IPS DF 4.7 (cell line): ENCODE measurements at regions not wholly inside any gene's neighbourhood (a gene's known extent, or its start where the extent isn't known, plus 50 kb on each side); places are given as distances from the start of the nearest gene placed in this dataset.
"Not testable (repeated sequence)": the region's sequence is repeated elsewhere in the genome, so short reads cannot be mapped to it uniquely, and the experiment has no call there.

Source experiments
- DNase-seq: peaks from one replicate; pipeline ENCODE4 v3.0.0-alpha.2; 2013; ENCODE audit warnings: low spot score; ENCODE audit errors: extremely low read depth

- no peak for DNase-seq
Measured at GRCh38 chr7:69246758-69247157, 351.5 kb upstream of the AUTS2 start.

DNA sequence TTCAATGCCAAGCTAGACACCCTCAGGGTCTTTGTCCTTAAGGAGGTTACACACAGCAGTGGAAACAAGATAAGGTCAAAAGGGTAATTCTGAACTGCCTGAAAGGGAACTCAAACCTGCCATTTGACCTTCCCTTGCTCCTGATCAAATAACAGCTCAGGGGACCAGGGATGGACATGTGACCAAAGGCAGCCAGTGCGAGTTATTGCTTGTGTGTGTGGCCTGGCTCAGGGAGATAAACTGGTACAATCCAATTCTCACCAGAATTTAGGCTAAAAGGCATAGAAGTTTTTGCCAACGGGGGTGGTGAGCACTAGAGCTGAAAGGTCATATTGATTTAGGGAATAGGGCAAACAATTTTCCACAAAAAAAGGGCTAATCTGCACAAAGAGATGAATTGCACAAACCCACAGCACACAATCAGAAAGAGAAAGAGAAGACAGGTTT, 349.9 kb upstream of the AUTS2 start:
- DNase-seq, result not testable (repeated sequence)

- DNase-seq, result no peak
Measured at GRCh38 chr7:69250958-69251357, 347.3 kb upstream of the AUTS2 start.

DNA sequence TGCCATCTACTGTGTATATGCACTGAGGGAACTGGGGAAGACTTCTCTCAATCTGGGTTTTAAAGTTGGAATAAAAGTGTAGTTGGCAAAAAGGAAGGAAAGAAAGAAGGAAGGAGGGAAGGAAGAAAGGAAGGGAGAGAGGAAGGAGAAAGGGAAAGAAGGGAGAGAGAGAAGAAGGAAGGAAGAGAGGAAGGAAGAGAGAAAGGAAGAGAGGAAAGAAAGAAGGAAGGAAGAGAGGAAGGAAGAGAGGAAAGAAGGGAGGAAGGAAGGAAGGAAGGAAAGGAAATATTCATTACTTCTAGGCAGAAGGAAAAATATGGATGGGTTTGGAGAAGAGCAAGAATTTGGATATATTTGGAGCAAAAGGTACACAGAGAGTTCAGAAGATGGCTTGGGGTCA, 343.6 kb upstream of the AUTS2 start:
- DNase-seq, result no peak

DNA sequence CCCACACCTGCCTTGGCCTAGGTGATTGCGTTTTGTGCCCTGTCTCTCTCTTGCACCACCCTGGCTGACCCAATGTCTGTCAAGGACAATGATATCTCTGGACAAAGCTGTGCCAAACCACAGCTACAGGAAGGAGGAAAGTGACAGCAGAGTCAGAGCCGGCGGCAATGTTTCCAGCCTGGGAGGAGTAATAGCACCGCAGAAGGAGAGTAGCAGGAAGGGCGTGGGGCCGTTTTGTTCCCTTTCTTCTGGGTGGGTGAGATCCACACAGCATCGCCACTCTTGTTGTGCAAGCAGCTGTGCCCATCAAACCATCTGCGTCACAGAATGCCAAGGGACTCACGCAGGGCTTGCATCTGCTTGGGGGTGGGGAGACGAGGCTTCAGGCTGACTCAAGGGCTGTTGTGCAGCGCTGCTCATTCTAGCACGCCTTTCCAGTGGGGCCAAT, 341.6 kb upstream of the AUTS2 start:
- no peak for DNase-seq

- no peak for DNase-seq
Measured at GRCh38 chr7:69257592-69257991, 340.7 kb upstream of the AUTS2 start.

- DNase-seq, result no peak
Measured at GRCh38 chr7:69259445-69259844, 338.8 kb upstream of the AUTS2 start.

GRCh38 chr7:69260023-69260422, 338.3 kb upstream of the AUTS2 start:
- DNase-seq, result no peak

- DNase-seq, result no peak
Measured at GRCh38 chr7:69263550-69263949, 334.7 kb upstream of the AUTS2 start.

- DNase-seq, result no peak
Measured at GRCh38 chr7:69269806-69270205, 328.5 kb upstream of the AUTS2 start.

DNA sequence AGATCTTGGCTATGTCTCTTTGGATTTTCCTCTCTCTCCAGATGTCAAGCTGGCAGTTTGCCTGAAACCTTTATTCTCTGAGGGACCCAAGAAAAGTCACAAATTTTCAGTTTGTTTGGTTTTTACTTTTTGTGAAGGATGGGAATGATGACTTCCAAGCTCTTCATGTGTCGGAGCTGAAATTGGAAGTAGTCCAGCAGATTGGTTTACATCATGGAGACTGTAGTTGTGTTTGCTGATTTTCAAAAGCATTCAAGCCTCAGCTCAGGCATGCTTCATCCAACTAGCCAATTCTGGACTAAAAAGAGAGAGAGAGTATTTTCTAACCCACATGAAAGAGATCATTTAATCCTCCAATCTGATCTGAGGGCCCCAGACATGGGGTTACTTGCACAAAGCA, 326.2 kb upstream of the AUTS2 start:
- no peak for DNase-seq

DNA sequence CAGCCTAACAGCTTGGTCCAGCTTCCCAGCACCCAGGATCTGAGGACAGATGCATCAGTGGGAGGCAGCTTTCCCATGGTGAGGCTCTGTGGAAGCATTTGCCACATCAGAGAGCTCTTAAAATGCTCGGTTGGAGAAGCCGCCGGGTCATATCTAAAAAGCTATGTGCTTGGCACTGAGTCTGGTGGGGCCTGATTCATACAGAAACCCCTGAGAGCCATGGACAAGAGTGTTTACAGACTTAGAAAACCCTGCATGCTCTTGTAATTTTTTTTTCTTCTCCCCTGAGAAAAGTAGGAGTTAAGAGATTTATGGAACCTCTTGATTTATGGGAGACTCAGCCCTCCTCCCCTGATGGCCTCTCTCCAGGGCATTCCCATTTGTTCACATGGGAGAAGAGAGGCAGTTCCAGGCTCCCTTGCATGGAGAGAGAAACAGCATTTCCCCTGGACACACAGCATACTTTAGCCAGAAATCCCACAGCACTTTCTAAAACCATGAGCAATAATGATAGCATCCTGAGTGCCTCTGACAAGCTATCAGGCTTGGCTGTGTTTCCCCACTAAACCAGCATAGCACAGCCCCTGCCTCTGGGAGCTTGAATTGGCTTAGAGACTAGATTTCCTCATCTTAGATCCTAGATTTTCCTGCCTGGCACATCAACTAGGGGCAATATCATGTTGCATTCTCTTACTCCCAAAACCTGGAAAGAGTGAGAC, 322.1 kb upstream of the AUTS2 start:
- DNase-seq, result no peak

DNA sequence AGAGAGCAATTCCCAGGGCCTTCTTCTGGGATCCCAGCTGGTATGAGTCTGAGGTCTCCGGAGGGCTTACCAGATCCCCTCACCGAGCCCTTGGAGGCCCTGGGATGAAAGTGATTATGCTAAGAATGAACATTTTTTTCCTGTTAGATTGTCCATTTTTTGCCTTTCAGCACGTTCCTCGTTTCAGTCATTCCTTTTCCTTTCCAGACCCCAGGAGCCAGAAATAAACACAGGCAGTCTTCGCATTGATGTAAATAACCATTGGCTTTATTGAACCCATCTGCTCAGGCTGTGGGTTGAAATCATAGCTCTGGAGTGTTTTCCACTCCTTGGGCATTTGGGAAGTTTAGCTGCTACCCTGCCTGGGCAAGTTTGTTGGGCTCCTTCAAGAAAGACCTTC, 320.9 kb upstream of the AUTS2 start:
- no peak for DNase-seq

GRCh38 chr7:69282946-69283345, 315.3 kb upstream of the AUTS2 start:
- no peak for DNase-seq

DNA sequence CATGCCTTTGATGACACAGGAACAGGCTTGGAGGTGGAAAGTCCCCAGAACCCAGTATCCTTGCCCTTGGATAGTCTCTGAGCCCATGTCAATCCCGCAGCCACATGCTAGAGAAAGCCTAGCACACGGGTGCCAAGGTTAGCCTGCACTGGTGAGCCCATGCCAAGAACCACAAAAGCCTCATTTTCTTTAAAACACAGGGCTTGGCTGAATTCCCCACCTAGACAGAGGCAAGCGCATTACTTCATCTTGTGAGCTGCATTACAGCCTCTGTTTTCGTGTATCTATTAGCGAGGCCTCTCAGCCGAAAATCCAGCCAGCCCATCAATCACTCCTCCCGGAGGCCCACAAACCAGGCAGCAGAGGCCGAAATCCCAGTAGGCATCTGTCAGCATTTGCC, 314.9 kb upstream of the AUTS2 start:
- DNase-seq, result no peak

- no peak for DNase-seq
Measured at GRCh38 chr7:69285854-69286253, 312.4 kb upstream of the AUTS2 start.

DNA sequence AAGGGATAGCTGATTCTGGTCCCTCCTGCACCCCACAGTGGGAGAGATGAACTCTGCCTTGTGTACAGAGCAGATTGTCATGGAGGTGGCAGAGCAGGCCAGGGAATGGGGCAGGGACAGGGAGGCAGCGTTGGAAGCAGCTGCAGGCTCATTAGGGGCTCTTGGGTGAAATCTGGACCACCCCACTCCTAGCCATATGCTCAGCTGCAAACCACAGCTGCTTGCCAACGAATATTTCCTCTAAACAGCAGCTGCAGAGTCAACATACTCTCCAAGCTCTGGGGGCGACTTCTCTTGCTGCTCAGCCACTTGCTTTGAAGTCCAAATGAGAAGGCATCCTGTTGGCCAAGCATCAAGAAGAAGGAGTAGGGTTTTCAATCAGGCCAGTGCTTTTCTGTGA, 302.3 kb upstream of the AUTS2 start:
- DNase-seq, result no peak

GRCh38 chr7:69301253-69301652, 297.0 kb upstream of the AUTS2 start:
- DNase-seq, result no peak

- DNase-seq, result no peak
Measured at GRCh38 chr7:69309601-69310000, 288.7 kb upstream of the AUTS2 start.

DNA sequence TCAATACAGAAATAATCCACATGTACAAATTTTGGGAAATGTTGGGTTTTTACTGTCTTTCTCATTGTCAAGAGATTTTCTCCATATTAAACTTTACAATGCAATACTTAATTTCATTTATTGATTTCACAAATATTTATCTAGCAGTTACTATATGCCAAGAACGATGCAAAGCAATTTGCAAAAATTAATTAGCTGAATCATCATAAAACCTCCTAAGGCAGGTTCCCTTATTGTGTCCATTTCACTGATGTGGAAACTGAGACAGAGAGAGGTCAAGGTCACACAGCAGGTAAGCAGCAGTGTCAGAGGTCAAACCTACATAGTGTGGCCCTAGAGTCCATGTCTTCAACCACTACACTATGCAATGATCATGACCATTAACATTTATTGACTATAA, 286.8 kb upstream of the AUTS2 start:
- DNase-seq, result no peak

- not testable (repeated sequence) for DNase-seq
Measured at GRCh38 chr7:69313852-69314251, 284.4 kb upstream of the AUTS2 start.

DNA sequence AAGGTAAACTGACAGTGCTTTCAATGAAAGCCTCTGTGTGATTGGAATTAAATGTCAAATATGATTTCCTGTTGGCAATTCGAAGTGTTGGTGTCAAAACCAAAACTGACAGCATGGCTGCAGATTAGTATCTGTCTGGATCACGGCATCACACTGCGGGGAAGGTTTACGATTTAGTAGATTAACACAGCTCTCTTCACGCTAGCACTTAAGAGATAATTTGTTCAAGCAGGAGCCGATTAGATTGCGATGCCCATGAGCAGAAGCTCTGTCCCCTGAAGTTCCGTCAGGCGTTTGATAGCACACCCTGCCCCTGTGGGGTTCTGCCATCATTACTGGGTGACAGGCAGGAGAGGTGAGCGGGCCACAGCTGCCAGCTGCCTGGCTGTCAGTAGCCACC, 279.5 kb upstream of the AUTS2 start:
- no peak for DNase-seq

DNA sequence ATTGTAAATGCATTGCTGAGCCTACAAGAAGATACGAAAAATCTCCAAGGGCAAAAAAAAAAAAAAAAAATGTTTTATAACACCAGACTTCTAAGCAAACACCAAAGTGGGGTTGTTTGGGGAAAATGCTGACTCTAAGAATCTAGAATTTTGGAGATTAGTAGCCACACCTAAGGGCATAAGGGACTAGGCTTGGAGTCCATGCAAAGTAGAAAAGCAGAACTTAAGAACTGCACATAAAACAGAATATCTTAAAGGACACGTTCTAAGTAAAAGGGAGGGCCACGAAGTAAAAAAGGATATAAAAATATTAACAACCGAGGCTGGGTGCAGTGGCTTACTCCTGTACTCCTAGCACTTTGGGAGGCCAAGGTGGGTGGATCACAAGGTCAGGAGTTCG, 269.8 kb upstream of the AUTS2 start:
- no peak for DNase-seq

DNA sequence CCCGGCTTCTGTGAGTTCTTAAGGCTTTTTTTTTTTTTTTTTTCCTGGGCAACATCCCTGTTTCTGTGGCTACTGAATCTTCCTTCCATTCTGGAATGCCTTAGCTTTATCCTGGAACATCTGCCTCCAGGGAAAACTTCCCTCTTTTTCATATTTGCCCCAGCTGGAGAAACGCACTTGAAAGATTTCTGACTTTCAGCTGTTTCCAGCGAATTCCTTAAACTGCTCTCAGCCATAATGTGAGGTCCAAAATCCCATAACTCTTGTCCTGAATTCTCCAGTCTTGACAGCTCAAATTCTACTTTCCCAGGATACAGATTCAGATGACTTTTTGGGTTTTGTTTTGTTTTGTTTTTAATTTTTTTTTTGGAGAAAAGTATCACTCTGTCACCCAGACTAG, 263.6 kb upstream of the AUTS2 start:
- no peak for DNase-seq
